ENCODE measurements at regions not wholly inside any gene's neighbourhood (a gene's known extent, or its start where the extent isn't known, plus 50 kb on each side); places are given as distances from the start of the nearest gene placed in this dataset.

- Histone ChIP-seq H3K4me3 (ENCODE audit: low read depth, low read length) (no peak overlapping the region), H3K9me3 (ENCODE audit: insufficient read depth, low read depth, low read length) (no peaks in the 10 kb centered on the region), H3K9ac (ENCODE audit: low read length) (no peak overlapping the region), H3K79me1 (ENCODE audit: low read length) (no peaks in the 10 kb centered on the region), H2BK12ac (ENCODE audit: low read length) (no peak overlapping the region), H2BK5ac (ENCODE audit: low read depth, low read length, poor library complexity) (no peak overlapping the region), H3K27me3 (ENCODE audit: insufficient read depth, low read length) (no peaks in the 10 kb centered on the region), H3K4me1 (ENCODE audit: control insufficient read depth in 1 of 2, insufficient read depth in 2 of 2, low read length in 2 of 2) (no peaks in the 10 kb centered on the region), H3K27ac (ENCODE audit: low read depth, low read length) (no peak overlapping the region), H3K14ac (ENCODE audit: low read length) (no peak overlapping the region), H3K4ac (ENCODE audit: low read depth, low read length) (no peak overlapping the region), H3K36me3 (ENCODE audit: control insufficient read depth in 1 of 2, insufficient read depth in 2 of 2, low read length in 2 of 2) (no peaks in the 10 kb centered on the region), H3K18ac (ENCODE audit: low read length) (no peak overlapping the region), H4K91ac (ENCODE audit: low read depth, low read length) (no peak overlapping the region), H3K23ac (ENCODE audit: low read length) (no peak overlapping the region), H3K79me2 (ENCODE audit: control insufficient read depth, insufficient read depth, low read length, poor library complexity) (no peaks in the 10 kb centered on the region), H2AK5ac (ENCODE audit: low read length) (no peak overlapping the region), H2AFZ (ENCODE audit: insufficient read depth, low read length, poor library complexity) (no peak overlapping the region), H2BK120ac (ENCODE audit: insufficient read depth, low read length, poor library complexity) (no peak overlapping the region), H3K4me2 (ENCODE audit: low read length) (no peak overlapping the region), H4K8ac (ENCODE audit: low read depth, low read length) (no peak overlapping the region), H4K12ac (ENCODE audit: low read depth, low read length) (no peak overlapping the region)
- no CpG with 5 or more reads among the region's 3 CpGs for WGBS (ENCODE audit: extremely low coverage, insufficient coverage, insufficient read length)
- no peak for DNase-seq
Measured at GRCh38 chr14:27916326-27916725, 850.3 kb upstream of the FOXG1 start.

- no peak overlapping the region for H2BK5ac ChIP-seq (ENCODE audit: low read depth, low read length, poor library complexity)
- H3K27ac ChIP-seq (ENCODE audit: low read depth, low read length), result no peak overlapping the region
- H2BK120ac ChIP-seq (ENCODE audit: insufficient read depth, low read length, poor library complexity), result no peak overlapping the region
- no peak overlapping the region for H3K14ac ChIP-seq (ENCODE audit: low read length)
- no peak overlapping the region for H3K4me2 ChIP-seq (ENCODE audit: low read length)
- no peak overlapping the region for H2BK12ac ChIP-seq (ENCODE audit: low read length)
- no peak overlapping the region for H3K9ac ChIP-seq (ENCODE audit: low read length)
- no peak overlapping the region for H2AFZ ChIP-seq (ENCODE audit: insufficient read depth, low read length, poor library complexity)
- DNase-seq, result no peak
- no peak overlapping the region for H4K91ac ChIP-seq (ENCODE audit: low read depth, low read length)
- H4K8ac ChIP-seq (ENCODE audit: low read depth, low read length), result no peak overlapping the region
- H3K18ac ChIP-seq (ENCODE audit: low read length), result no peak overlapping the region
- no peak overlapping the region for H3K23ac ChIP-seq (ENCODE audit: low read length)
- no peaks in the 10 kb centered on the region for H3K79me2 ChIP-seq (ENCODE audit: control insufficient read depth, insufficient read depth, low read length, poor library complexity)
- no peak overlapping the region for H3K4me3 ChIP-seq (ENCODE audit: low read depth, low read length)
- no peak overlapping the region for H2AK5ac ChIP-seq (ENCODE audit: low read length)
- no peaks in the 10 kb centered on the region for H3K79me1 ChIP-seq (ENCODE audit: low read length)
- H3K9me3 ChIP-seq (ENCODE audit: insufficient read depth, low read depth, low read length), result no peaks in the 10 kb centered on the region
- no peaks in the 10 kb centered on the region for H3K4me1 ChIP-seq (ENCODE audit: control insufficient read depth in 1 of 2, insufficient read depth in 2 of 2, low read length in 2 of 2)
- H3K4ac ChIP-seq (ENCODE audit: low read depth, low read length), result no peak overlapping the region
- WGBS (ENCODE audit: extremely low coverage, insufficient coverage, insufficient read length), result no CpG with 5 or more reads among the region's 3 CpGs
- no peaks in the 10 kb centered on the region for H3K36me3 ChIP-seq (ENCODE audit: control insufficient read depth in 1 of 2, insufficient read depth in 2 of 2, low read length in 2 of 2)
- no peak overlapping the region for H4K12ac ChIP-seq (ENCODE audit: low read depth, low read length)
- H3K27me3 ChIP-seq (ENCODE audit: insufficient read depth, low read length), result no peaks in the 10 kb centered on the region
Measured at GRCh38 chr14:27917896-27918295, 848.7 kb upstream of the FOXG1 start.

- no peak overlapping the region for H2BK5ac ChIP-seq (ENCODE audit: low read depth, low read length, poor library complexity)
- H2AFZ ChIP-seq (ENCODE audit: insufficient read depth, low read length, poor library complexity), result no peak overlapping the region
- no peak overlapping the region for H3K18ac ChIP-seq (ENCODE audit: low read length)
- H3K4me2 ChIP-seq (ENCODE audit: low read length), result no peak overlapping the region
- H2AK5ac ChIP-seq (ENCODE audit: low read length), result no peak overlapping the region
- no peaks in the 10 kb centered on the region for H3K79me1 ChIP-seq (ENCODE audit: low read length)
- H3K27me3 ChIP-seq (ENCODE audit: insufficient read depth, low read length), result no peaks in the 10 kb centered on the region
- no peak overlapping the region for H2BK12ac ChIP-seq (ENCODE audit: low read length)
- H4K8ac ChIP-seq (ENCODE audit: low read depth, low read length), result no peak overlapping the region
- no peak for DNase-seq
- H3K27ac ChIP-seq (ENCODE audit: low read depth, low read length), result no peak overlapping the region
- H3K79me2 ChIP-seq (ENCODE audit: control insufficient read depth, insufficient read depth, low read length, poor library complexity), result no peaks in the 10 kb centered on the region
- H3K4me3 ChIP-seq (ENCODE audit: low read depth, low read length), result no peak overlapping the region
- H3K36me3 ChIP-seq (ENCODE audit: control insufficient read depth in 1 of 2, insufficient read depth in 2 of 2, low read length in 2 of 2), result no peaks in the 10 kb centered on the region
- H4K91ac ChIP-seq (ENCODE audit: low read depth, low read length), result no peak overlapping the region
- H2BK120ac ChIP-seq (ENCODE audit: insufficient read depth, low read length, poor library complexity), result no peak overlapping the region
- H3K4me1 ChIP-seq (ENCODE audit: control insufficient read depth in 1 of 2, insufficient read depth in 2 of 2, low read length in 2 of 2), result no peaks in the 10 kb centered on the region
- no peak overlapping the region for H3K9ac ChIP-seq (ENCODE audit: low read length)
- no peaks in the 10 kb centered on the region for H3K9me3 ChIP-seq (ENCODE audit: insufficient read depth, low read depth, low read length)
- no peak overlapping the region for H3K4ac ChIP-seq (ENCODE audit: low read depth, low read length)
- H3K14ac ChIP-seq (ENCODE audit: low read length), result no peak overlapping the region
- H4K12ac ChIP-seq (ENCODE audit: low read depth, low read length), result no peak overlapping the region
- H3K23ac ChIP-seq (ENCODE audit: low read length), result no peak overlapping the region
Measured at GRCh38 chr14:27927519-27927918, 839.1 kb upstream of the FOXG1 start.

GRCh38 chr14:27929797-27930347, 836.7 kb upstream of the FOXG1 start:
- Histone ChIP-seq H3K4me2 (ENCODE audit: low read length) (no peak overlapping the region), H3K18ac (ENCODE audit: low read length) (no peak overlapping the region), H2BK120ac (ENCODE audit: insufficient read depth, low read length, poor library complexity) (no peak overlapping the region), H2BK12ac (ENCODE audit: low read length) (no peak overlapping the region), H2AK5ac (ENCODE audit: low read length) (no peak overlapping the region), H3K4me3 (ENCODE audit: low read depth, low read length) (no peak overlapping the region), H3K4ac (ENCODE audit: low read depth, low read length) (no peak overlapping the region), H3K79me1 (ENCODE audit: low read length) (no peaks in the 10 kb centered on the region), H4K8ac (ENCODE audit: low read depth, low read length) (no peak overlapping the region), H3K9me3 (ENCODE audit: insufficient read depth, low read depth, low read length) (no peaks in the 10 kb centered on the region), H3K23ac (ENCODE audit: low read length) (no peak overlapping the region), H3K27ac (ENCODE audit: low read depth, low read length) (no peak overlapping the region), H3K27me3 (ENCODE audit: insufficient read depth, low read length) (no peaks in the 10 kb centered on the region), H2BK5ac (ENCODE audit: low read depth, low read length, poor library complexity) (no peak overlapping the region), H3K36me3 (ENCODE audit: control insufficient read depth in 1 of 2, insufficient read depth in 2 of 2, low read length in 2 of 2) (no peaks in the 10 kb centered on the region), H4K12ac (ENCODE audit: low read depth, low read length) (no peak overlapping the region), H2AFZ (ENCODE audit: insufficient read depth, low read length, poor library complexity) (no peak overlapping the region), H3K14ac (ENCODE audit: low read length) (no peak overlapping the region), H4K91ac (ENCODE audit: low read depth, low read length) (no peak overlapping the region), H3K4me1 (ENCODE audit: control insufficient read depth in 1 of 2, insufficient read depth in 2 of 2, low read length in 2 of 2) (no peaks in the 10 kb centered on the region), H3K79me2 (ENCODE audit: control insufficient read depth, insufficient read depth, low read length, poor library complexity) (no peaks in the 10 kb centered on the region), H3K9ac (ENCODE audit: low read length) (no peak overlapping the region)
- no peak for DNase-seq
- no CpG with 5 or more reads among the region's 1 CpG for WGBS (ENCODE audit: extremely low coverage, insufficient coverage, insufficient read length)
